Liver (tissue), 7 donors: ENCODE measurements at regions not wholly inside any gene's neighbourhood (a gene's known extent, or its start where the extent isn't known, plus 50 kb on each side); places are given as distances from the start of the nearest gene placed in this dataset.

Experiments
- DNase-seq: peaks from one replicate; pipeline ENCODE4 v3.0.0-alpha.2; 2017; ENCODE audit warnings: low spot score
- H3K27ac ChIP-seq, 2 donors: one replicate each; pipeline ENCODE4 v1.7.0; 2013; ENCODE audit warnings: inconsistent platforms in 2 of 2, low read length in 2 of 2, control low read depth in 1 of 2, low read depth in 1 of 2, mild to moderate bottlenecking in 1 of 2
- H3K27me3 ChIP-seq, 4 donors: one replicate each; pipeline versions ENCODE4 v1.6.1 to v1.7.0; 2013; ENCODE audit warnings: low read length in 3 of 4, inconsistent platforms in 1 of 4, mild to moderate bottlenecking in 1 of 4, moderate library complexity in 1 of 4; ENCODE audit not compliant: control insufficient read depth in 4 of 4, insufficient read depth in 4 of 4
- H3K36me3 ChIP-seq, 4 donors: one replicate each; pipeline versions ENCODE4 v1.6.1 to v1.7.0; 2013; ENCODE audit warnings: low read length in 3 of 4, mild to moderate bottlenecking in 3 of 4, low read depth in 1 of 4, moderate library complexity in 1 of 4; ENCODE audit not compliant: control insufficient read depth in 4 of 4, insufficient read depth in 3 of 4
- H3K4me1 ChIP-seq, 4 donors: one replicate each; pipeline versions ENCODE4 v1.6.1 to v1.7.0; 2013; ENCODE audit warnings: low read length in 3 of 4, mild to moderate bottlenecking in 3 of 4, moderate library complexity in 1 of 4; ENCODE audit not compliant: control insufficient read depth in 4 of 4, insufficient read depth in 4 of 4
- H3K4me3 ChIP-seq, 3 donors: one replicate each; pipeline versions ENCODE4 v1.6.1 to v1.7.0; 2013; ENCODE audit warnings: low read length in 3 of 3, control low read depth in 1 of 3, low read depth in 1 of 3, mild to moderate bottlenecking in 1 of 3
- H3K9ac ChIP-seq, 2 donors: one replicate each; pipeline ENCODE4 v1.7.0; 2013; ENCODE audit warnings: low read length in 2 of 2, mild to moderate bottlenecking in 2 of 2, moderate library complexity in 2 of 2, control low read depth in 1 of 2, low read depth in 1 of 2
- H3K9me3 ChIP-seq, 4 donors: one replicate each; pipeline versions ENCODE4 v1.6.1 to v1.7.0; 2013; ENCODE audit warnings: low read length in 3 of 4; ENCODE audit not compliant: control insufficient read depth in 4 of 4
- EGR1 ChIP-seq, 2 donors: IDR thresholded peaks; 2 replicates each; pipeline ENCODE4 v1.6.1; 2016 to 2018; ENCODE audit warnings: antibody characterized with exemption in 2 of 2, low read depth in 2 of 2
- FOXA2 ChIP-seq: IDR thresholded peaks from 2 replicates; pipeline ENCODE4 v1.6.1; 2016; ENCODE audit warnings: antibody characterized with exemption
- GABPA ChIP-seq, 2 donors: IDR thresholded peaks in 1 of 2; conservative IDR thresholded peaks in 1 of 2; 2 replicates each; pipeline ENCODE4 v1.6.1; 2016; ENCODE audit warnings: antibody characterized with exemption in 2 of 2, mild to moderate bottlenecking in 1 of 2, moderate library complexity in 1 of 2
- HNF4A ChIP-seq, 2 donors: conservative IDR thresholded peaks; 2 replicates each; pipeline ENCODE4 v1.6.1; 2016; ENCODE audit warnings: antibody characterized with exemption in 2 of 2, mild to moderate bottlenecking in 2 of 2
- HNF4G ChIP-seq: IDR thresholded peaks from 2 replicates; pipeline ENCODE4 v1.6.1; 2016; ENCODE audit warnings: antibody characterized with exemption
- JUND ChIP-seq, 2 donors: IDR thresholded peaks; 2 replicates each; pipeline ENCODE4 v1.6.1; 2016; ENCODE audit warnings: antibody characterized with exemption in 2 of 2
- NR2F2 ChIP-seq: IDR thresholded peaks from 2 replicates; pipeline ENCODE4 v1.6.1; 2016; ENCODE audit warnings: antibody characterized with exemption
- RAD21 ChIP-seq, 2 donors: IDR thresholded peaks; 2 replicates each; pipeline ENCODE4 v1.6.1; 2016; ENCODE audit warnings: antibody characterized with exemption in 2 of 2, mild to moderate bottlenecking in 2 of 2
- RXRA ChIP-seq, 2 donors: IDR thresholded peaks; 2 replicates each; pipeline ENCODE4 v1.6.1; 2017 to 2018; ENCODE audit warnings: antibody characterized with exemption in 2 of 2, mild to moderate bottlenecking in 1 of 2
- SP1 ChIP-seq: IDR thresholded peaks from 2 replicates; pipeline ENCODE4 v1.6.1; 2018; ENCODE audit warnings: antibody characterized with exemption, mild to moderate bottlenecking
- YY1 ChIP-seq: IDR thresholded peaks from 2 replicates; pipeline ENCODE4 v1.6.1; 2016; ENCODE audit warnings: antibody characterized with exemption, mild to moderate bottlenecking
- WGBS: extraction: QIAGEN DNeasy Blood & Tissue Kit; methylation state at CpG from one replicate; pipeline ENCODE4 v1.1.7; 2013; 5-methylcytosine and 5-hydroxymethylcytosine counted together
- TF ChIP-seq, protein P1 (sequence below): IDR thresholded peaks from 2 replicates; pipeline ENCODE4 v1.6.1; 2016; ENCODE audit warnings: antibody characterized with exemption
- TF ChIP-seq, protein P2 (sequence below): IDR thresholded peaks from 2 replicates; pipeline ENCODE4 v1.6.1; 2016; ENCODE audit warnings: antibody characterized with exemption
- TF ChIP-seq, protein P3 (sequence below): IDR thresholded peaks from 2 replicates; pipeline ENCODE4 v1.6.1; 2016; ENCODE audit warnings: antibody characterized with exemption
- donor health status: healthy.
- donor health status: healthy.
- donor health status: healthy.
- donor health status: healthy.

DNA sequence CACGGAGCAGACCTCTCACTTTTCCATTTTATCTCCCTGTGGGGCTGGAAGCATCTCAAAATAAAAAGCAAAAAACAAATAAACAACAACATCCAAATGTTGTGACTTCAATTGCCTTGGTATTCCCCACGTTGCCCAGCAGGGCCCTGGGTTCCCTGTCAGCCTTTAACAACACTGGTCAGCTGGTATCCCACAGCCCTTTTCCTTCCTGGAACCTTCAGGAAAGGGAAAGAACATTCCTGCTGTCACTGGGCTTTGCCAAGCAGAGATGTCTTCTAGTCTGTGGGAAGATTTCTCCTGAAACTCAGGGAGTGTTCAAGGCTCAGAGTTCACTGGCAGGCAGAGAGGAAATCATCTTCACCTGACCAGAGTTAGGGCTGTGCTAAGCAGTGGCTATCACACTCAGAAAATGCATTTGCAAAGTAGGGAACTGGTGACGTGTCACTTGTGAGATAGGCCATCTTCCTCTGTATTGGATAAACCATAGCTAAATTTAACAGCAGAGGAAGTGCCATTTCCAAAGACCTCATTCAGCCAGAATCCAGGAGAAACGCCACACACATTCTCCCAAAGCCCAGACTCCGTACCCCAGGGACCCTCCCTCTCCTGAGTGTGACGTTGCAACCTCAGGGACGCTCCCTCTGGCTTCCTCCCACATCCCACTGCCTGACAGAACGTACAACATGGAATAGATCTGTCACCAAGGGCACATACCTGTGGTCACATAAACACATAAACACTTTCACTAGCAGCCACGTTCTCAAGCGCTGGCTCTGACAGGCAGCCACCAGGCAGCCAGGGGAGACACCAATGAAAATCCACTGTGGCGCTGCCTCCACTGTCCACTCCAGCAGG lies 274.0 kb upstream of the DAPK1 start:
- H3K27me3 ChIP-seq, result peaks cover 0 to 3% (median 0%) of the 10 kb centered on the region in 4 donors
- no peak overlapping the region for H3K4me3 ChIP-seq
- no peak for DNase-seq
- H3K9ac ChIP-seq, result no peak overlapping the region
- H3K9me3 ChIP-seq, result no peaks in the 10 kb centered on the region
- TF ChIP-seq GABPA (IDR thresholded peaks at IDR 0.05 in 1 of 2, conservative IDR thresholded peaks at IDR 0.05 in 1 of 2), result no peak
- TF ChIP-seq RXRA (IDR thresholded peaks at IDR 0.05), result no peak
- TF ChIP-seq, protein P1, sequence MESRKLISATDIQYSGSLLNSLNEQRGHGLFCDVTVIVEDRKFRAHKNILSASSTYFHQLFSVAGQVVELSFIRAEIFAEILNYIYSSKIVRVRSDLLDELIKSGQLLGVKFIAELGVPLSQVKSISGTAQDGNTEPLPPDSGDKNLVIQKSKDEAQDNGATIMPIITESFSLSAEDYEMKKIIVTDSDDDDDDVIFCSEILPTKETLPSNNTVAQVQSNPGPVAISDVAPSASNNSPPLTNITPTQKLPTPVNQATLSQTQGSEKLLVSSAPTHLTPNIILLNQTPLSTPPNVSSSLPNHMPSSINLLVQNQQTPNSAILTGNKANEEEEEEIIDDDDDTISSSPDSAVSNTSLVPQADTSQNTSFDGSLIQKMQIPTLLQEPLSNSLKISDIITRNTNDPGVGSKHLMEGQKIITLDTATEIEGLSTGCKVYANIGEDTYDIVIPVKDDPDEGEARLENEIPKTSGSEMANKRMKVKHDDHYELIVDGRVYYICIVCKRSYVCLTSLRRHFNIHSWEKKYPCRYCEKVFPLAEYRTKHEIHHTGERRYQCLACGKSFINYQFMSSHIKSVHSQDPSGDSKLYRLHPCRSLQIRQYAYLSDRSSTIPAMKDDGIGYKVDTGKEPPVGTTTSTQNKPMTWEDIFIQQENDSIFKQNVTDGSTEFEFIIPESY, result no peak
- TF ChIP-seq RAD21 (IDR thresholded peaks at IDR 0.05), result no peak
- no peak for TF ChIP-seq NR2F2
- no peaks in the 10 kb centered on the region for H3K4me1 ChIP-seq
- H3K27ac ChIP-seq, result no peak overlapping the region
- WGBS, result 69% methylated on average over 11 of the region's 11 CpGs
- H3K36me3 ChIP-seq, result no peaks in the 10 kb centered on the region

DNA sequence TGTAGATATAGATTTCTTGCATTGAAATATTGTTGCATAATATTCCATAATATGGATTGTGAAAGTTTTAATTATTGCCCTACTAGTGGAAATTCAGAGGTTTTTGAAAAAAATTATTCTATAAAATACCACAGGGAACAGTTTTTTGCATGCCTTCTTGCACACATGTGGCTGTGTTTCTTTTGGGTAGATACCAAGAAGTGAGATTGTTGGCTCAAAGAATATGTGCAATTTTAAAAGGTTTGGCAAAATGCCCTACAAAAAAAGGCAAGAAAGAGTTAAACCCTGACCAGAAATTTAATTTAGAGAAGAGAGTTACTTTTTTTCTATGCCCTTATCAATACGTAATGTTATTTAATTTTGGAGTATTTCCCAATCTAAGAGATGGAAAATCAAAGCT lies 270.8 kb upstream of the DAPK1 start:
- DNase-seq, result no peak
- Histone ChIP-seq H3K36me3 (no peaks in the 10 kb centered on the region), H3K27me3 (no peaks in the 10 kb centered on the region), H3K9me3 (no peaks in the 10 kb centered on the region), H3K9ac (no peak overlapping the region), H3K4me1 (no peaks in the 10 kb centered on the region), H3K4me3 (no peak overlapping the region), H3K27ac (no peak overlapping the region)
- TF ChIP-seq, protein P2, sequence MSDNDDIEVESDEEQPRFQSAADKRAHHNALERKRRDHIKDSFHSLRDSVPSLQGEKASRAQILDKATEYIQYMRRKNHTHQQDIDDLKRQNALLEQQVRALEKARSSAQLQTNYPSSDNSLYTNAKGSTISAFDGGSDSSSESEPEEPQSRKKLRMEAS, result no peak
- no peak for TF ChIP-seq RAD21 (IDR thresholded peaks at IDR 0.05)
- no peak for TF ChIP-seq GABPA (IDR thresholded peaks at IDR 0.05 in 1 of 2, conservative IDR thresholded peaks at IDR 0.05 in 1 of 2)
- TF ChIP-seq FOXA2, result no peak
- TF ChIP-seq HNF4A (conservative IDR thresholded peaks at IDR 0.05), result no peak
- no peak for TF ChIP-seq SP1
- no peak for TF ChIP-seq HNF4G
- TF ChIP-seq, protein P3, sequence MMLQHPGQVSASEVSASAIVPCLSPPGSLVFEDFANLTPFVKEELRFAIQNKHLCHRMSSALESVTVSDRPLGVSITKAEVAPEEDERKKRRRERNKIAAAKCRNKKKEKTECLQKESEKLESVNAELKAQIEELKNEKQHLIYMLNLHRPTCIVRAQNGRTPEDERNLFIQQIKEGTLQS, result no peak
- TF ChIP-seq EGR1 (IDR thresholded peaks at IDR 0.05; ENCODE audit: low read depth in 2 of 2), result no peak
- TF ChIP-seq YY1, result no peak
- TF ChIP-seq JUND (IDR thresholded peaks at IDR 0.05), result no peak
- TF ChIP-seq NR2F2, result no peak
- no peak for TF ChIP-seq RXRA (IDR thresholded peaks at IDR 0.05)
- WGBS, result 69% methylated on average over 1 of the region's 1 CpG

DNA sequence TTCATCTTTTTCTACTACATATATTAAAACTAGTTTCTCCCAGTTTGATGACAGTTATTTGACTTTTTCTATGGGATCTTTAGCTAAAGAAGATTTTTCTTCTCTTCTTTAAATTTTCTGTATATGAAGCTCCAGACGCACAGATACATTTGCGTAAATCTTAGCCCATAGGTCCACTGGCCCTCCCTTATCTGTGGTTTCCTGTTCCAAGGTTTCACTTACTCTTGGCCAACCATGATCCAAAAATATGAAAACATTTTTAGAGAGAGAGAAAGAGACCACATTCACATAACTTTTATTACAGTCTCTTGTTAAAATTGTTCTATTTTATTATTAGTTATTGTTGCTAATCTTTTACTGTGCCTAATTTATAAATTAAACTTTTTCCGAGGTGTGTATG lies 270.2 kb upstream of the DAPK1 start:
- Histone ChIP-seq H3K9me3 (no peaks in the 10 kb centered on the region), H3K4me3 (no peak overlapping the region), H3K4me1 (no peaks in the 10 kb centered on the region), H3K9ac (no peak overlapping the region), H3K27ac (no peak overlapping the region), H3K36me3 (no peaks in the 10 kb centered on the region), H3K27me3 (no peaks in the 10 kb centered on the region)
- no peak for DNase-seq
- 74% methylated on average over 3 of the region's 3 CpGs for WGBS
- TF ChIP-seq HNF4A (conservative IDR thresholded peaks at IDR 0.05), result no peak
